GM18870 (cell line): ENCODE measurements at regions not wholly inside any gene's neighbourhood (a gene's known extent, or its start where the extent isn't known, plus 50 kb on each side); places are given as distances from the start of the nearest gene placed in this dataset.

Experiments used
- ATAC-seq: cut with Tn5 transposase; IDR thresholded peaks from one replicate; pipeline ENCODE4 v1.9.1; 2021; ENCODE audit warnings: moderate library complexity; ENCODE audit not compliant: unreplicated experiment

- no peak for ATAC-seq
Observed at GRCh38 chr2:16196687-16197503, 256.5 kb downstream of the MYCN start.

GRCh38 chr2:16195681-16196070, 255.3 kb downstream of the MYCN start:
- ATAC-seq: no peak

- ATAC-seq: no peak
Observed at GRCh38 chr2:16194931-16195680, 254.8 kb downstream of the MYCN start.

- ATAC-seq: no peak
Observed at GRCh38 chr2:16194530-16194929, 254.2 kb downstream of the MYCN start.

- no peak for ATAC-seq
Observed at GRCh38 chr2:16194096-16194390, 253.7 kb downstream of the MYCN start.

GRCh38 chr2:16192416-16193216, 252.3 kb downstream of the MYCN start:
- ATAC-seq: no peak

GRCh38 chr2:16191431-16192200, 251.3 kb downstream of the MYCN start:
- ATAC-seq: no peak

GRCh38 chr2:16190446-16191270, 250.3 kb downstream of the MYCN start:
- no peak for ATAC-seq

- no peak for ATAC-seq
Observed at GRCh38 chr2:16189836-16190160, 249.4 kb downstream of the MYCN start.

- no peak for ATAC-seq
Observed at GRCh38 chr2:16189029-16189835, 248.9 kb downstream of the MYCN start.

GRCh38 chr2:16188261-16188890, 248.0 kb downstream of the MYCN start:
- no peak for ATAC-seq

GRCh38 chr2:16187482-16187817, 247.1 kb downstream of the MYCN start:
- ATAC-seq: no peak

GRCh38 chr2:16186661-16187481, 246.5 kb downstream of the MYCN start:
- ATAC-seq: no peak

- no peak for ATAC-seq
Observed at GRCh38 chr2:16185801-16186272, 245.5 kb downstream of the MYCN start.

- no peak for ATAC-seq
Observed at GRCh38 chr2:16184945-16185660, 244.8 kb downstream of the MYCN start.

GRCh38 chr2:16184341-16184890, 244.1 kb downstream of the MYCN start:
- ATAC-seq: no peak

- ATAC-seq: no peak
Observed at GRCh38 chr2:16183345-16183744, 243.0 kb downstream of the MYCN start.
